ENCODE measurements at regions not wholly inside any gene's neighbourhood (a gene's known extent, or its start where the extent isn't known, plus 50 kb on each side); places are given as distances from the start of the nearest gene placed in this dataset.

DNA sequence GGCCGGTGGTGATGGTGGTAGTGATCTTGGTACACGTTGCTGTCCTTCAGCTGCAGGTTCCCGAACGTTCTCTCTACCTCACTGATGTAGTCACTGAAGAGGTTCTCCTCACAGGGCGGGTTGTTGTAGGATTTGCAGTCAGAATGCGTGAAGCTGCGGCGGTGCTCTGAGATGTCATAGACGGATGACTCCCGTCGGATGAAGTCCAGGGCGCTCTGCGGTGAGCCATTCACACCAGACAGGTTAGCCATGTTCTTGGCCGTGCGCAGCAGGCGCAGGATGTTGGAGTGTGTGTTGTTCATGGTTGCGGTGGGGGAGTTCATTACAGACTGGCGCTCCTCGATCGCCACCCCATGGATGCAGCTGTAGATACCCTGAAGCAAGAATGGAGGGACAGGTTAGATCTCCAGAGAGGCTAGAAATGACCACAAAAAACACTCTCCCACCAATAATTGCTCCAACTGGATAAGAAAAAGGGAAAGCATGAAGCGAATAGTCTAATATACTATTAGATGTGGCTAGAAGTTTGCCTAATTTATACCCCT lies 367.8 kb downstream of the EMP1 start:
- no peaks in the 10 kb centered on the region for H3K27me3 ChIP-seq (ENCODE audit: insufficient read depth)
- CTCF ChIA-PET, result interaction anchor here (0.7 to 0.9 kb wide), 2 partner anchors 11 to 30 kb away, joined by 3 read pairs; no protein-coding TSS in a partner anchor

DNA sequence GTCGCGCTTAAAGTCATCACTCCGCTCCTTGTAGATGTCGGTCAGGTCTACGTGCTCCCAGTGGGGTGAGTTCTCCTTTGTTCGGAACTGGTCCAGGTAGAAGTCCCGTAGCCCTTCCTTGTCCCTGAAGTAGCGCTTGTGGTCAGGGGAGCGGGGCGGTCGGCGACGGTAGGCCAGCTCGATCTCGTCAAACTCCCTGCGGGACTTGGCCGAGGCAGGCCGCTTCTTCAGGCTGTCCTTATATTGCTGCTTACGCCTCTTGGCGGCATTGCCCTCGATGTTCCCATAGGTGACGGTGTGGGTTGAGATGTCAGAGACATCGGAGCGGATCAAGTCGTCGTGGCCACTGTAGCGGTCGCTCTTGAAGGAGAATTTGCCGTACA lies 367.2 kb downstream of the EMP1 start:
- no peak for DNase-seq
- no peak overlapping the region for H2AFZ ChIP-seq (ENCODE audit: low read depth)
- H3F3A ChIP-seq (replicated peaks; ENCODE audit: insufficient read depth), result no peaks in the 10 kb centered on the region
- no peaks in the 10 kb centered on the region for H4K20me1 ChIP-seq (ENCODE audit: insufficient read depth)
- H3K27ac ChIP-seq (ENCODE audit: low read depth in 2 of 2, low read length in 1 of 2), result no peak overlapping the region
- POLR2A ChIA-PET, result no interaction called here
- CTCF ChIA-PET, result no interaction called here
- no peak overlapping the region for H3K9ac ChIP-seq
- H3K79me2 ChIP-seq (ENCODE audit: insufficient read depth), result no peaks in the 10 kb centered on the region
- WGBS (ENCODE audit: low lambda C conversion rate), result 85% methylated on average over 28 of the region's 29 CpGs
- no peaks in the 10 kb centered on the region for H3K36me3 ChIP-seq (replicated peaks in 1 of 2; ENCODE audit: control insufficient read depth in 1 of 2, insufficient read depth in 2 of 2, low read length in 1 of 2)
- H3K4me2 ChIP-seq, result no peak overlapping the region
- H3K4me3 ChIP-seq (ENCODE audit: low read depth in 2 of 2, low read length in 1 of 2), result no peak overlapping the region
- H3K9me3 ChIP-seq, result no peaks in the 10 kb centered on the region
- no peaks in the 10 kb centered on the region for H3K9me2 ChIP-seq
- H3K4me1 ChIP-seq (ENCODE audit: control insufficient read depth in 1 of 2, insufficient read depth in 2 of 2, low read depth in 1 of 2, low read length in 1 of 2), result no peaks in the 10 kb centered on the region
- H3K27me3 ChIP-seq (ENCODE audit: insufficient read depth), result no peaks in the 10 kb centered on the region
- TF ChIP-seq NFIC (IDR thresholded peaks at IDR 0.05; ENCODE audit: borderline replicate concordance) (no peak), FOXM1 (IDR thresholded peaks at IDR 0.05; ENCODE audit: low read depth) (no peak), TEAD4 (IDR thresholded peaks at IDR 0.05; ENCODE audit: borderline replicate concordance, insufficient read depth) (no peak), TAF1 (IDR thresholded peaks at IDR 0.05; ENCODE audit: borderline replicate concordance, low read depth, low read length) (no peak), RFX5 (IDR thresholded peaks at IDR 0.05; ENCODE audit: low read length) (no peak), GATA2 (CRISPR knock-in tag; IDR thresholded peaks at IDR 0.05) (no peak), CHD2 (IDR thresholded peaks at IDR 0.05; ENCODE audit: low read length, partially characterized antibody) (no peak), JUND (IDR thresholded peaks at IDR 0.05) (no peak)
- TF ChIP-seq, protein P1, sequence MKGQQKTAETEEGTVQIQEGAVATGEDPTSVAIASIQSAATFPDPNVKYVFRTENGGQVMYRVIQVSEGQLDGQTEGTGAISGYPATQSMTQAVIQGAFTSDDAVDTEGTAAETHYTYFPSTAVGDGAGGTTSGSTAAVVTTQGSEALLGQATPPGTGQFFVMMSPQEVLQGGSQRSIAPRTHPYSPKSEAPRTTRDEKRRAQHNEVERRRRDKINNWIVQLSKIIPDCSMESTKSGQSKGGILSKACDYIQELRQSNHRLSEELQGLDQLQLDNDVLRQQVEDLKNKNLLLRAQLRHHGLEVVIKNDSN (IDR thresholded peaks at IDR 0.05; ENCODE audit: borderline replicate concordance, low read depth), result no peak
- TF ChIP-seq, protein P2, sequence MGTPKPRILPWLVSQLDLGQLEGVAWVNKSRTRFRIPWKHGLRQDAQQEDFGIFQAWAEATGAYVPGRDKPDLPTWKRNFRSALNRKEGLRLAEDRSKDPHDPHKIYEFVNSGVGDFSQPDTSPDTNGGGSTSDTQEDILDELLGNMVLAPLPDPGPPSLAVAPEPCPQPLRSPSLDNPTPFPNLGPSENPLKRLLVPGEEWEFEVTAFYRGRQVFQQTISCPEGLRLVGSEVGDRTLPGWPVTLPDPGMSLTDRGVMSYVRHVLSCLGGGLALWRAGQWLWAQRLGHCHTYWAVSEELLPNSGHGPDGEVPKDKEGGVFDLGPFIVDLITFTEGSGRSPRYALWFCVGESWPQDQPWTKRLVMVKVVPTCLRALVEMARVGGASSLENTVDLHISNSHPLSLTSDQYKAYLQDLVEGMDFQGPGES (IDR thresholded peaks at IDR 0.05; ENCODE audit: low read depth, low read length), result no peak
- TF ChIP-seq, protein P3, sequence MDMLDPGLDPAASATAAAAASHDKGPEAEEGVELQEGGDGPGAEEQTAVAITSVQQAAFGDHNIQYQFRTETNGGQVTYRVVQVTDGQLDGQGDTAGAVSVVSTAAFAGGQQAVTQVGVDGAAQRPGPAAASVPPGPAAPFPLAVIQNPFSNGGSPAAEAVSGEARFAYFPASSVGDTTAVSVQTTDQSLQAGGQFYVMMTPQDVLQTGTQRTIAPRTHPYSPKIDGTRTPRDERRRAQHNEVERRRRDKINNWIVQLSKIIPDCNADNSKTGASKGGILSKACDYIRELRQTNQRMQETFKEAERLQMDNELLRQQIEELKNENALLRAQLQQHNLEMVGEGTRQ (IDR thresholded peaks at IDR 0.05; ENCODE audit: borderline replicate concordance, low read depth, low read length), result no peak
- TF ChIP-seq, protein P4, sequence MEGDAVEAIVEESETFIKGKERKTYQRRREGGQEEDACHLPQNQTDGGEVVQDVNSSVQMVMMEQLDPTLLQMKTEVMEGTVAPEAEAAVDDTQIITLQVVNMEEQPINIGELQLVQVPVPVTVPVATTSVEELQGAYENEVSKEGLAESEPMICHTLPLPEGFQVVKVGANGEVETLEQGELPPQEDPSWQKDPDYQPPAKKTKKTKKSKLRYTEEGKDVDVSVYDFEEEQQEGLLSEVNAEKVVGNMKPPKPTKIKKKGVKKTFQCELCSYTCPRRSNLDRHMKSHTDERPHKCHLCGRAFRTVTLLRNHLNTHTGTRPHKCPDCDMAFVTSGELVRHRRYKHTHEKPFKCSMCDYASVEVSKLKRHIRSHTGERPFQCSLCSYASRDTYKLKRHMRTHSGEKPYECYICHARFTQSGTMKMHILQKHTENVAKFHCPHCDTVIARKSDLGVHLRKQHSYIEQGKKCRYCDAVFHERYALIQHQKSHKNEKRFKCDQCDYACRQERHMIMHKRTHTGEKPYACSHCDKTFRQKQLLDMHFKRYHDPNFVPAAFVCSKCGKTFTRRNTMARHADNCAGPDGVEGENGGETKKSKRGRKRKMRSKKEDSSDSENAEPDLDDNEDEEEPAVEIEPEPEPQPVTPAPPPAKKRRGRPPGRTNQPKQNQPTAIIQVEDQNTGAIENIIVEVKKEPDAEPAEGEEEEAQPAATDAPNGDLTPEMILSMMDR (IDR thresholded peaks at IDR 0.05), result no peak
- TF ChIP-seq, protein P5, sequence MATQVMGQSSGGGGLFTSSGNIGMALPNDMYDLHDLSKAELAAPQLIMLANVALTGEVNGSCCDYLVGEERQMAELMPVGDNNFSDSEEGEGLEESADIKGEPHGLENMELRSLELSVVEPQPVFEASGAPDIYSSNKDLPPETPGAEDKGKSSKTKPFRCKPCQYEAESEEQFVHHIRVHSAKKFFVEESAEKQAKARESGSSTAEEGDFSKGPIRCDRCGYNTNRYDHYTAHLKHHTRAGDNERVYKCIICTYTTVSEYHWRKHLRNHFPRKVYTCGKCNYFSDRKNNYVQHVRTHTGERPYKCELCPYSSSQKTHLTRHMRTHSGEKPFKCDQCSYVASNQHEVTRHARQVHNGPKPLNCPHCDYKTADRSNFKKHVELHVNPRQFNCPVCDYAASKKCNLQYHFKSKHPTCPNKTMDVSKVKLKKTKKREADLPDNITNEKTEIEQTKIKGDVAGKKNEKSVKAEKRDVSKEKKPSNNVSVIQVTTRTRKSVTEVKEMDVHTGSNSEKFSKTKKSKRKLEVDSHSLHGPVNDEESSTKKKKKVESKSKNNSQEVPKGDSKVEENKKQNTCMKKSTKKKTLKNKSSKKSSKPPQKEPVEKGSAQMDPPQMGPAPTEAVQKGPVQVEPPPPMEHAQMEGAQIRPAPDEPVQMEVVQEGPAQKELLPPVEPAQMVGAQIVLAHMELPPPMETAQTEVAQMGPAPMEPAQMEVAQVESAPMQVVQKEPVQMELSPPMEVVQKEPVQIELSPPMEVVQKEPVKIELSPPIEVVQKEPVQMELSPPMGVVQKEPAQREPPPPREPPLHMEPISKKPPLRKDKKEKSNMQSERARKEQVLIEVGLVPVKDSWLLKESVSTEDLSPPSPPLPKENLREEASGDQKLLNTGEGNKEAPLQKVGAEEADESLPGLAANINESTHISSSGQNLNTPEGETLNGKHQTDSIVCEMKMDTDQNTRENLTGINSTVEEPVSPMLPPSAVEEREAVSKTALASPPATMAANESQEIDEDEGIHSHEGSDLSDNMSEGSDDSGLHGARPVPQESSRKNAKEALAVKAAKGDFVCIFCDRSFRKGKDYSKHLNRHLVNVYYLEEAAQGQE (IDR thresholded peaks at IDR 0.05; ENCODE audit: low read depth, low read length), result no peak

More for the DNA sequence above, 367.8 kb downstream of the EMP1 start:
- no peaks in the 10 kb centered on the region for H3F3A ChIP-seq (replicated peaks; ENCODE audit: insufficient read depth)
- no peak overlapping the region for H3K4me3 ChIP-seq (ENCODE audit: low read depth in 2 of 2, low read length in 1 of 2)
- H3K9me2 ChIP-seq, result no peaks in the 10 kb centered on the region
- H3K4me2 ChIP-seq, result no peak overlapping the region
- no peaks in the 10 kb centered on the region for H3K79me2 ChIP-seq (ENCODE audit: insufficient read depth)
- no peak overlapping the region for H2AFZ ChIP-seq (ENCODE audit: low read depth)
- H3K9ac ChIP-seq, result no peak overlapping the region
- no peaks in the 10 kb centered on the region for H3K36me3 ChIP-seq (replicated peaks in 1 of 2; ENCODE audit: control insufficient read depth in 1 of 2, insufficient read depth in 2 of 2, low read length in 1 of 2)
- 53% methylated on average over 21 of the region's 21 CpGs for WGBS (ENCODE audit: low lambda C conversion rate)
- no peaks in the 10 kb centered on the region for H3K4me1 ChIP-seq (ENCODE audit: control insufficient read depth in 1 of 2, insufficient read depth in 2 of 2, low read depth in 1 of 2, low read length in 1 of 2)
- POLR2A ChIA-PET, result no interaction called here
- H3K27ac ChIP-seq (ENCODE audit: low read depth in 2 of 2, low read length in 1 of 2), result no peak overlapping the region
- no peak for TF ChIP-seq SMC3 (IDR thresholded peaks at IDR 0.05; ENCODE audit: low read depth, low read length)
- TF ChIP-seq RAD21 (IDR thresholded peaks at IDR 0.05; ENCODE audit: low read length), result no peak
- TF ChIP-seq NFIC (IDR thresholded peaks at IDR 0.05; ENCODE audit: borderline replicate concordance), result no peak
- TF ChIP-seq, protein P3 (IDR thresholded peaks at IDR 0.05; ENCODE audit: borderline replicate concordance, low read depth, low read length), result no peak
- no peak for TF ChIP-seq RXRA (IDR thresholded peaks at IDR 0.05; ENCODE audit: borderline replicate concordance, low read depth)
- H3K9me3 ChIP-seq, result no peaks in the 10 kb centered on the region
- no peak for DNase-seq
- H4K20me1 ChIP-seq (ENCODE audit: insufficient read depth), result no peaks in the 10 kb centered on the region

Data from SK-N-SH (cell line).